HG03575 (cell line): ENCODE measurements at regions not wholly inside any gene's neighbourhood (a gene's known extent, or its start where the extent isn't known, plus 50 kb on each side); places are given as distances from the start of the nearest gene placed in this dataset.
"Not testable (repeated sequence)": the region's sequence is repeated elsewhere in the genome, so short reads cannot be mapped to it uniquely, and the experiment has no call there.

Source experiments
- ATAC-seq: cut with Tn5 transposase; IDR thresholded peaks from one replicate; pipeline ENCODE4 v1.9.1; 2021; ENCODE audit not compliant: unreplicated experiment, insufficient number of reproducible peaks, low FRiP score; ENCODE audit errors: extremely low read depth

DNA sequence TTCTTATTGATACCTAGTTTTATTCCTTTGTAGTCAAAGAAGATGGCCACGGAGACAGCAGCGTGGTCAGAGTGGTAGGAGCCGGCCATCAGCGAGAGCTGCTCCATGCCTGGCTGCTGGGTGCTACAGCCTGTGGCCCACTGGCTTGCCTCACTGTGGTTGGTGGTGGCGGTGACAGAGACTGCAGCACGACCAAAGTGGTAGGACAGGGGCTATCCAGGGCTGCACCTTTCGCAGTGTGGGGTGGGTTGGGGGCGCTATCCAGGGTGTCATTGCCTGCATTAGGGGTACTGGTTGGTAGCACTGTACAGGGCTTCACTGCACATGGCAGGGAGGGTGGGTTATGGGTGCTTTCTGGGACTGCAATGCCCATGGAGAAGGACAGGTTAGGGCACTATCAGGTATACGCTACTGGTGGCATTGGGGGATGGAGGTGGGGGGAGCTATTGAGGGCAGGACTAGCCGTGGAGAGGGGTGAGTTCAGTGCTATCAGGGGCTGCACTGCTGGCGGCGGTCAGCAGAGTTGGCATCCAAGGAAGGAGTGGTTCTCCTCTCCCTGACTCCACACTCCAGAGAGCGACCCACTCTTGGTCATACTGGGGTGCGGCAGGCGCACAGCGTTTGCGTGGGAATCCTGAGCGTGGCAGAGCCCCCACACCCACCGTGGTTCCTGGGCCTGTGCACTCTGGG, 241.1 kb downstream of the GOLGA6L6 start:
- not testable (repeated sequence) for ATAC-seq

GRCh38 chr15:20297603-20298123, 243.9 kb downstream of the GOLGA6L6 start:
- ATAC-seq, result not testable (repeated sequence)

GRCh38 chr15:20296261-20296660, 245.3 kb downstream of the GOLGA6L6 start:
- ATAC-seq, result not testable (repeated sequence)

DNA sequence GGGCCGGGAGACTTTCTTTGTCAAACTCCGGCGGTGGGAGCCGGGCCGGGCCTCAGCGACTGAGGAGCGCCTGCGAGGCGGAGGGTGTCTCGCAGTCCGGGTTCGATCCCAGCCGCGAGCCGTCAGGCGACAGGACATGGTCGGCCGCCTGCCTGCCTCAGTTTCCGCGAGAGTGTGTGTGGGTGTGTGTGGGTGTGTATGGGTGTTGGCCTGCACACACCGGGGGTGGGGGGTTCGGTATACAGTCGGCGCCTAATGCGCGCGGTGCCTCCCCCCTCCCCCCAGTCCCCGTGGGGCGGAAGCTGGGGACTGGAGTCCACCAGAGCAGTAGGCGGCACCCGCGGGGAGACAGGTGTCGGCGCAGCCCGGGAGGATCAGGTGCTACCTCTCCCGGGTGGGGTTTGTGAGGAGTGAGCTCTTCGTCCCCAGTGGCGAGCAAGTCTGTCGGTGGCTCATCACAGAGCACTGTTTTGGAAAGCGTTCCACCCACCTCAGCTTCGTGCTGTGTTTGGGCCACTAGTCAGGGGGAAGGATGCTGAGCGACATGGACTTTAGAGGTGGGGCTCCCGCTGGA, 246.3 kb downstream of the GOLGA6L6 start:
- ATAC-seq, result no peak

GRCh38 chr15:20294651-20295237, 246.9 kb downstream of the GOLGA6L6 start:
- ATAC-seq, result no peak

- ATAC-seq, result not testable (repeated sequence)
Observed at GRCh38 chr15:20292422-20293005, 249.1 kb downstream of the GOLGA6L6 start.

DNA sequence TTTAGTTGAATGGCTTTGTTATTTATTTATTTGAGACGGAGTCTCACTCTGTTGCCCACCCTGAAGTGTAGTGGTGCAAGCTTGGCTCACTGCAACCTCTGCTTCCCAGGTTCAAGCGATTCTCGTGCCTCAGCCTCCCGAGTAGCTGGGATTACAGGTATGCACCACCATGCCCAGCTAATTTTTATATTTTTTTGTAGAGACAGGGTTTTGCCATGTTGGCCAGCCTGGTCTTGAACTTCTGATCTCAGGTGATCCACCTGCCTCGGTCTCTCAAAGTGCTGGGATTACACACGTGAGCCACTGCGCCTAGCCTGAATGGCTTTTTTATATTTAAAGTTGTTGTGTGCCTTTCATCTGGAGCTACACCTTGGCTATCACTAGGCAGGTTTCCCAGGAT, 250.0 kb downstream of the GOLGA6L6 start:
- not testable (repeated sequence) for ATAC-seq

DNA sequence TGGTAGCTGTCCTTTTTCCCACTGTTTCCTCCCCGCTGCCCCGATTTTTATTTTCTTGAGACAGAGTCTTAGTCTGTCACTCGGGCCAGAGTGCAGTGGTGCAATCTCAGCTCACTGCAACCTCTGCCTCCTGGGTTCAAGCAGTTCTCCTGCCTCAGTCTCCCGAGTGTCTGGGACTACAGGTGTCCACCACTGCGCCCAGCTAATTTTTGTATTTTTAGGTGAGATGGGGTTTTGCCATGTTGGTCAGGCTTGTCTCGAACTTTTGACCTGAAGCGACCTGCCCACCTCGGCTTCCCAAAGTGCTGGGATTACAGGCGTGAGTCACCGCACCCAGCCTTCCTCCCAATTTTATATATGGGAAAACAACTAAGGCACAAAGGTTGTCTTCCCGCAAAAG, 251.0 kb downstream of the GOLGA6L6 start:
- ATAC-seq, result not testable (repeated sequence)

DNA sequence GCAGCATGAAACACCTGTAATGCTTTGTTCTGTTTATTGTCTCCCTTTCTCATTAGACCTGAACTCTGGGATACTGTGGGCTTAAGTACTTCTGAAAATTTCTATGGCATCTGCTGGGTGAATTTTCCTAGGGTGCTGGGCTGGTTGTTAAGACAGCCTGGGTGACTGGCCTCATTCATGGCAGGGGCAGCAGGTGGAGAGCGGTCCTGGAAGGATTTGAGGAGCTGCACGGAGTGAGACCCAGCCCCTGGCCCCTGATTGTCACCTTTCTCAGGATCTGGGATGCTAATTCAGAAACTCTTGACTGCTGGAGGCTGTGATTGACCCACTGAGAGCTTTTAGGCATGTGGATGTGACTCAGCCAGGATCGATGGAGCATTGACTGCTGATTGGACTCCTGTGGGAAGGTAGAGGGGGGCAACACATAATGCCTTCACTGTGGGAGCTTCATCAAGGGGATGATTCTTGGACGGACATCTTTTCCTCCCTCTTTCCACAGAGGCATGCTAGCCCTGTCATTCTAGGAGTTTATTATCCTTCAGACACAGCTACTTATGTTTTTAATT, 252.0 kb downstream of the GOLGA6L6 start:
- not testable (repeated sequence) for ATAC-seq

DNA sequence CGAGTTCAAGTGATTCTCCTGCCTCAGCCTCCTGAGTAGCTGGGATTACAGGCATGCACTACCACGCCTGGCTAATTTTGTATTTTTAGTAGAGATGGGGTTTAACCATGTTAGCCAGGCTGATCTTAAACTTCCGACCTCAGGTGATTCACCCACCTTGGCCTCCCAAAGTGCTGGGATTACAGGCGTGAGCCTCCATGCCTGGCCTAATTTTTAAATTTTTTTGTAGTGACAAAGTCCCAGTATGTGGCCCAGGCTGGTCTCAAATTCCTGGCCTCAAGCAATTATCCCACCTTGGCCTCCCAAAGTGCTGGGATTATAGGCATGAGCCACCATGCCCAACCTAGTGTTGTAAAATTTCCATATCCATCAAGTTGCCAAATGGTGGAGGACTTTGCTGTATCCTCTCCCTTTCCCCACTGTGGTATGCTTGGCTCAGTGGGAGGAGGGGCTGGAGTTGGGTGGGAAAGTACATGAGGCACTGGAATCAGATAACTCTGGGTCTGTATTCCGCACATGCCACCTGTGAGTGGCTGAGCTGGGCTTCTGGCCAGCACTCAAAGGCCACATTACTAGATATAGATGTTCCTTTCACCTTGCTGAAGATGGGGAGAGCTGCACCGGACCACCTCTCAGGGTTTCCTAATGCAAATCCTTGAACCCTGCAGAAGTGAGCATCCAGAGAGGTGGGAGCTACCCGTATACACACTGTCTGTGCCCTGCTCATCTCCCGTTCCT, 252.6 kb downstream of the GOLGA6L6 start:
- ATAC-seq, result not testable (repeated sequence)

DNA sequence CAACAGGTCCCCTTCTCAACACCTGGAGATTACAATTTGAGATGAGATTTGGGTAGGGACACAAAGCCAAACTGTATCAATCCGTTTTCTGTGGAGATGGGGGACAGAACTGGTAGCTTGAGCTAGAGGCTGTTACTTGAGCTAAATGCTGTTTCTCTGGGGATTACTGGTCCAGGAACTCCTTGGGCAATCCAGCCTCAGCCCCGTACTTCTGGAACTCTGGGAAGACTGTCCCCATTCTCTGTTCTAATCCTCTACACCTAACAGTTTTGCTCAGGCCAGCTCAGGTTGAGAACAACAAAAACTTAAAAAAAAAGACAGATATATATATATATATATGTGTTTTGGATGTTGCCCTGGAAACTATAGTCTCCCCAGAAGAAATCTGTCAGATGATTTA, 255.0 kb downstream of the GOLGA6L6 start:
- ATAC-seq, result not testable (repeated sequence)

DNA sequence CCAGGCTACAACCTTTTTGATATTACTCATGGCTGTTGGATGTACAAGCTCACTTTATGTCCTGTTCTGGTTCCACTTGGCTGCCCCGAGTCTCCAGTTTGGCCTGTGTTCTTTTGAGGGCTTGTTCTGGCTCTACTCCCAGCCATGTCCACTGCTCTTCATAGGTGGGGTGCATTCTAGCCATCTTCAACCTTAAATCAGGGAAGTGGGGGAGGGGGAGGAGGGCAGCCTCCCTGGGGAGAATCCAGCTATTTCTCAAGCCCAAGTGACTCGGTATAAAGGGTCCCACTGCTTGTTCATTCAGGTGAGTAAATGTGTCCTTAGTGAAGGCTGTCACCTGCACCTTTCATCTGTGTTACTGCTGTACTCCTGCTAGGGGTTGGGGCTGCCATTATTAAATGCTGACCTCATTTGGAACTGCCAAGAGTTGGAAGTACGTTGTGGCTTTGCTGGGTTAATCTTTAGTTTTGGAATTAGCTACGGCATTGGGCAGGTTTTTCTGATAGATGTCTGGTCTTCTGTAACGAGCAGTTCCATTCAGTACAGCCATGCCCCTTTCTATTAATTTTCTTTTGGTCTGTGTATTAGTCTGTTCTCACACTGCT, 255.8 kb downstream of the GOLGA6L6 start:
- ATAC-seq, result not testable (repeated sequence)

DNA sequence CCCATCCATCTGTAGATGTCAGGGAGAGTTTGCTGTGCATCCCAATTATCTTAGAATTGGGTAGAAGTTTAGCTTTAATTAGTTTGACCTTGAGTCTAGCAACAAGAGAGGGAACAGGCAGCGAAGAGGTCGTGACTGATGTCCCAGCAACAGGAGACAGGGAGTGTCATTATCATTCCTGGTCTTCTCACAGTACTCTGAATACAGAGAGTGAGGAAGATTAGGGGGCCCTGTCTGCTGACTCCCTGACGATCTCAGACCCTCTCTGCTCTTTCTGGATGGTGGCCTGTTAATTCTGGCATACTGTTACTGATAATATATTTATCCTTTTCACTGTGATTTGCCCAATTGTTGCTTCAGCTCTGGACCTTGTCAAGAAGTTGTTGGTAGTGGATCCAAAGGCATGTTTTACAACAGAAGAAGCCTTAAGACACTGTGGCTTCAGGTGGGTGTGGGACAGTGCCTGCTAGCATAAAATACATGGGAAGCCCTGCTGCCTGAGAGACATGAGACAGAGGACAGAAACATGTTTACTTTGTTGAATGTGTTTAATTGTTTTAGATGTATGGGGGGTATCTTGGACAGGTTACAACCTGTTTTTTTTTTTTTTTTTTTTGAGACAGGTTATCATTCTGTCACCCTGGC, 256.6 kb downstream of the GOLGA6L6 start:
- not testable (repeated sequence) for ATAC-seq

DNA sequence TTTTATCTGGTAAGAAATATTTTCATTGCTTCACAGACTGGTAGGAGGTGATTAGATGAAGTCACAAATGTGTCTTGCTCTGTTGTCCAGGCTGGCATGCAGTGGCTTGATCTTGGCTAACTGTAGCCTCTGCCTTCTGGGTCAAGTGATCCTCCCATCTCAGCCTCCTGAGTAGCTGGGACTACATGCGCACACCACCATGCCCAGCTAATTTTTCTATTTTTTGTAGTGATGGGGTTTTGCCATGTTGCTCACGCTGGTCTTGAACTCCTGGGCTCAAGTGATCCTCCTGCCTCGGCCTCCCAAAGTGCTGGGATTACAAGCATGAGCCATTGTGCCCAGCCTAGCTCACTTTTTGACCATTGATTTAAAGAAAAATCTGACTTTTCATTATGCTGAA, 257.9 kb downstream of the GOLGA6L6 start:
- ATAC-seq, result not testable (repeated sequence)

GRCh38 chr15:20282491-20282943, 259.1 kb downstream of the GOLGA6L6 start:
- ATAC-seq, result not testable (repeated sequence)

- not testable (repeated sequence) for ATAC-seq
Observed at GRCh38 chr15:20281567-20282275, 259.9 kb downstream of the GOLGA6L6 start.

GRCh38 chr15:20280933-20281463, 260.6 kb downstream of the GOLGA6L6 start:
- ATAC-seq, result no peak
